ENCODE measurements at regions not wholly inside any gene's neighbourhood (a gene's known extent, or its start where the extent isn't known, plus 50 kb on each side); places are given as distances from the start of the nearest gene placed in this dataset.
A peak's percentile ranks its signal among the peaks of the same experiment; 100 is the strongest.

DNA sequence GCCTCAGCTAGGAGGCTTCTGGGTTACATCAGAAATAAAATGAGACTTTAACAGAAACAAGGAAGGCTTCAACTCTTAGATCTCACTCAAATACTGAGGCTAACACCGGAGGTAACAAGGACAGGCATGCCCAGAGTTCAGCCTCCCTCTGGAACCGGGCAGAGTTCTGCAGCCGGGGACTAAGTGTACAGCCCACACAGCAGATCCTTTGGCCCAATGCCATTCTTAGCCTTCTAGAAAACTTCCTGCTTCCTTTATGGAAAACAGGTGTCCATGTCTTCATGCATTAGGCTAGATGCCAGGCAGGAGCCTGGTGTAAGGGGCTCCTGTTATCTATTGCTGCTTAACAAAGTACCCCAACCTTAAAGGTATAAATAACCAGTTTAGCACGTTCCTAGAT is 369.7 kb downstream of the BCOR start:
- WGBS (ENCODE audit: extremely low coverage, insufficient coverage, low lambda C conversion rate): no CpG with 5 or more reads among the region's 4 CpGs
- no peak overlapping the region for H3K9ac ChIP-seq (ENCODE audit: low read length)
- no peak overlapping the region for H3K18ac ChIP-seq (ENCODE audit: low read length)

DNA sequence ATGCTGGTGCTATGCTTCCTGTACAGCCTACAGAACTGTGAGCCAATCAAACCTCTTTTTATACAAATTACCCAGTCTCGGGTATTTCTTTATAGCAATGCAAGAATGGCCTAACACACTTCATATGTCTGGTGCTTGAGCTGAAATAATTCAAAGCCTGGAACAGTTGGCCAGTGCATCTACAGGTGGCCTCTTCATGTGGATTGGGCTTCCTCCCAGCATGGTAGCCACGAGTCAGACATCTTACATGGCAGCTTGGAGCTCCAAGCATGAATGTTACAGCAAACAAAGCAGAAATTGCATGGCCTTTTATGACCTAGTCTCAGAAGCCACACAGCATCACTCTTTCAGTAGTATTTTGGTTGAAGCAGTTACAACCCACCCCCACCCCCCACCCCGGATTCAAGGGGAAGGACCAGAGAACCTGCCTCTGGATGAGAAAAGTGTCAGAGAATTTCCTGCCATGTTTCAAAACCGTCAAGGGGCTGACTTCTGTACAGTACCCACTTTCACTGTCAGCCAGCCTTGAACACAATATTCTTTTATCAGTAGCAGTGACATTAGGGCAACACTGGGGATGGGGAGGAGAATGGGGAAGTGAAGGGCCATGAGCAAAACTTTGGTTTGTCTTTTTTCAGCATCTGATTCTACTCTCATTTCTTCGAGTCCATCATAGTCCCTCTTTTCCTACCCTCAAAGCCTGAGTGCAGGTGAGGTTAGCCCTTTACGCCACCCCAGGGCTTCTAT is 368.7 kb downstream of the BCOR start:
- Histone ChIP-seq H3K9ac (ENCODE audit: low read length) (no peak overlapping the region), H2BK15ac (replicated peaks; ENCODE audit: low read depth) (no peak overlapping the region), H2BK120ac (ENCODE audit: low read depth, low read length) (no peak overlapping the region), H3K4me1 (ENCODE audit: control insufficient read depth, low read depth, low read length) (no peaks in the 10 kb centered on the region), H3K18ac (ENCODE audit: low read length) (peak overlapping the region; percentile 35), H3K4me3 (ENCODE audit: low read length) (no peak overlapping the region), H2AK5ac (ENCODE audit: low read length) (no peak overlapping the region), H4K5ac (ENCODE audit: low read length) (no peak overlapping the region), H3K56ac (ENCODE audit: low read length) (no peak overlapping the region), H3K79me1 (ENCODE audit: low read length) (no peaks in the 10 kb centered on the region), H3K4ac (ENCODE audit: low read depth, low read length) (peak overlapping the region; percentile 64), H2BK5ac (ENCODE audit: low read length) (no peak overlapping the region), H3K27me3 (ENCODE audit: insufficient read depth, low read length, poor library complexity) (no peaks in the 10 kb centered on the region), H4K8ac (ENCODE audit: low read depth, low read length) (no peak overlapping the region), H3K36me3 (ENCODE audit: control insufficient read depth, insufficient read depth, low read length) (no peaks in the 10 kb centered on the region), H3K23ac (ENCODE audit: low read length) (no peak overlapping the region), H3K27ac (ENCODE audit: low read depth, low read length) (no peak overlapping the region), H3K79me2 (ENCODE audit: control insufficient read depth, insufficient read depth, low read length) (no peaks in the 10 kb centered on the region), H3K4me2 (ENCODE audit: low read length) (no peak overlapping the region)
- WGBS (ENCODE audit: extremely low coverage, insufficient coverage, low lambda C conversion rate): no CpG with 5 or more reads among the region's 6 CpGs
- no peak for DNase-seq

More for the DNA sequence above, 369.7 kb downstream of the BCOR start:
- H3K27ac ChIP-seq (ENCODE audit: low read depth, low read length): no peak overlapping the region
- H3K56ac ChIP-seq (ENCODE audit: low read length): no peak overlapping the region
- H3K4me1 ChIP-seq (ENCODE audit: control insufficient read depth, low read depth, low read length): no peaks in the 10 kb centered on the region
- H3K79me1 ChIP-seq (ENCODE audit: low read length): no peaks in the 10 kb centered on the region
- no peak overlapping the region for H2BK120ac ChIP-seq (ENCODE audit: low read depth, low read length)
- H2BK5ac ChIP-seq (ENCODE audit: low read length): no peak overlapping the region
- H3K23ac ChIP-seq (ENCODE audit: low read length): no peak overlapping the region
- peak overlapping the region; percentile 51 for H2AK5ac ChIP-seq (ENCODE audit: low read length)
- no peak overlapping the region for H3K4me2 ChIP-seq (ENCODE audit: low read length)
- H3K4ac ChIP-seq (ENCODE audit: low read depth, low read length): peak overlapping the region; percentile 27
- no peak overlapping the region for H4K8ac ChIP-seq (ENCODE audit: low read depth, low read length)
- no peak overlapping the region for H3K4me3 ChIP-seq (ENCODE audit: low read length)
- no peaks in the 10 kb centered on the region for H3K27me3 ChIP-seq (ENCODE audit: insufficient read depth, low read length, poor library complexity)
- no peak overlapping the region for H4K5ac ChIP-seq (ENCODE audit: low read length)
- H2BK15ac ChIP-seq (replicated peaks; ENCODE audit: low read depth): no peak overlapping the region
- no peaks in the 10 kb centered on the region for H3K36me3 ChIP-seq (ENCODE audit: control insufficient read depth, insufficient read depth, low read length)
- DNase-seq: no peak
- no peaks in the 10 kb centered on the region for H3K79me2 ChIP-seq (ENCODE audit: control insufficient read depth, insufficient read depth, low read length)

DNA sequence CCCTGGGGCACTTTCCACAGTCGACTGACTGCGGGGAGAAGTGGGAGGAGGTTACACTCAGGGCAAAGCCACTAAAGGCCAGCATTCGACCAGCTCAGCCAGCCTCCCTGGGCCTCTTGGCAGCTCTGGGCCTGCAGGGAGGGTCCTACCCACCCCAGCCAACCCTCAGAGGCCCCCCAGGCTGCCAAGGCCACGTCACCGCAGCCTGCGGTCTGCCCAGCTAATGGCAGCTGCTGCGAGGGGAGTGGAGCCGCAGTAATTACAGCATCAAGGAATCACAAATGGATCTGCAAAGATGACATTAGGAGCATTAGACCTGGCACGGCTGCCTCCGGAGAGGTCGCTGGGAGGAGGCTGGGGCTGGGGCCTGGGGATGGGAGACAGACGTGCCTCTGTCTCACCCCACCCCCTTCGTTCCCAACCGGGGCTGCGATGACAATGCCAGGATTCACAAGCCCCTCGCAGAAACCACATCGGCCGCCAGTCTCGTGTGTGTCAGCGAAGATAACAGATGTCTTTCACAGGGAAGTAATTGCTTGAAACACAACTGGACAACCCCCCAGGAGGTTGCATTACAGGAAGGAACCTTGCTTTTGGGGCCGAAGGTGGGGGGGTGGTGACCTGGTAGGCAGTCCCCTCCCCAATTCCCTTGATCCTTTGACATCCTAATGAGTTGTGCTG is 367.6 kb downstream of the BCOR start:
- Histone ChIP-seq H3K27ac (ENCODE audit: low read depth, low read length) (peak overlapping the region; percentile 70), H2BK5ac (ENCODE audit: low read length) (peak overlapping the region; percentile 70)
- DNase-seq: no peak

DNA sequence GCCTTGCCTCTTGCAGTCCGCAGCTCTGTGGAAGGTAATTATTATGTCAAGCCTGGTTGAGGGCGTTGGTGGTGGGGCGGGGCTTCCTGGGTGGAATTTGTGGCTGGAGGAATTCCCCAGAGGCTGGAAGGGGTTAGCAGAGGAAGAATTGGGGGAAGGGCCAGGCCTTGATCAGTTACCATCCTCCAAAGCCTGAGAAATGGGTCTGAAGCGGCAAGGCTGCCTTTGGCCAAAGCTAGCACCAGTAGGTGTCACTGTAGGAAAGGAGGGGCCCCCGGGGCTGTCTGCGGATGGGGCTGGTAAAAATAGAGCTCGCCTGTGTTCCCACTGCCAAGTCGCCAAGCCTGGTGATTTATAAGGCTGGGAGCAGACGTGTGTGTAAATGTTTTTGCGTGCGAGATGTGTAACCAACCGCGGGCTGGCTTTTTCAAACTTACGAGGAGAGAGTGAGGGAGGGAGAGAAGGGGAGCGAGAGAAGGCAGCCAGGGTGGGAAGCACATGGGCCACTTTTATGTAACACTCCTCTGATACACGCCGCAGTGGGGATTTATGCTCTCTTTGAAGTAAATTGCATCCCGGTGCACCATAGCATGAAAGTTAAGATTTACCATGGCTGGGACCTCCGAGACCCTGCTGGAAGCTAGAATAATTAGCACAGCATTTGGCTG is 367.0 kb downstream of the BCOR start:
- DNase-seq: peak; percentile 94
- H3K4me3 ChIP-seq (ENCODE audit: low read length): no peak overlapping the region
- WGBS (ENCODE audit: extremely low coverage, insufficient coverage, low lambda C conversion rate): no CpG with 5 or more reads among the region's 19 CpGs
- no peak overlapping the region for H4K8ac ChIP-seq (ENCODE audit: low read depth, low read length)
- peak overlapping the region; percentile 92 for H3K4ac ChIP-seq (ENCODE audit: low read depth, low read length)
- H3K27ac ChIP-seq (ENCODE audit: low read depth, low read length): peak overlapping the region; percentile 57
- no peak overlapping the region for H3K4me2 ChIP-seq (ENCODE audit: low read length)
- H3K56ac ChIP-seq (ENCODE audit: low read length): peak overlapping the region; percentile 76
- no peaks in the 10 kb centered on the region for H3K79me2 ChIP-seq (ENCODE audit: control insufficient read depth, insufficient read depth, low read length)
- H2BK120ac ChIP-seq (ENCODE audit: low read depth, low read length): peak overlapping the region; percentile 29
- no peak overlapping the region for H2AK5ac ChIP-seq (ENCODE audit: low read length)
- H3K18ac ChIP-seq (ENCODE audit: low read length): peak overlapping the region; percentile 39
- no peaks in the 10 kb centered on the region for H3K4me1 ChIP-seq (ENCODE audit: control insufficient read depth, low read depth, low read length)
- H3K79me1 ChIP-seq (ENCODE audit: low read length): no peaks in the 10 kb centered on the region
- no peaks in the 10 kb centered on the region for H3K27me3 ChIP-seq (ENCODE audit: insufficient read depth, low read length, poor library complexity)
- H3K36me3 ChIP-seq (ENCODE audit: control insufficient read depth, insufficient read depth, low read length): no peaks in the 10 kb centered on the region
- H3K9ac ChIP-seq (ENCODE audit: low read length): peak overlapping the region; percentile 37
- no peak overlapping the region for H4K5ac ChIP-seq (ENCODE audit: low read length)
- H3K23ac ChIP-seq (ENCODE audit: low read length): no peak overlapping the region
- no peak overlapping the region for H2BK15ac ChIP-seq (replicated peaks; ENCODE audit: low read depth)
- peak overlapping the region; percentile 76 for H2BK5ac ChIP-seq (ENCODE audit: low read length)

More for the DNA sequence above, 367.6 kb downstream of the BCOR start:
- peak overlapping the region; percentile 72 for H3K18ac ChIP-seq (ENCODE audit: low read length)
- H3K4ac ChIP-seq (ENCODE audit: low read depth, low read length): peak overlapping the region; percentile 84
- H3K56ac ChIP-seq (ENCODE audit: low read length): peak overlapping the region; percentile 76
- H3K79me2 ChIP-seq (ENCODE audit: control insufficient read depth, insufficient read depth, low read length): no peaks in the 10 kb centered on the region
- H4K8ac ChIP-seq (ENCODE audit: low read depth, low read length): no peak overlapping the region
- H4K5ac ChIP-seq (ENCODE audit: low read length): no peak overlapping the region
- no peaks in the 10 kb centered on the region for H3K4me1 ChIP-seq (ENCODE audit: control insufficient read depth, low read depth, low read length)
- H3K27me3 ChIP-seq (ENCODE audit: insufficient read depth, low read length, poor library complexity): no peaks in the 10 kb centered on the region
- no peak overlapping the region for H3K23ac ChIP-seq (ENCODE audit: low read length)
- H3K36me3 ChIP-seq (ENCODE audit: control insufficient read depth, insufficient read depth, low read length): no peaks in the 10 kb centered on the region
- H3K79me1 ChIP-seq (ENCODE audit: low read length): no peaks in the 10 kb centered on the region
- H3K9ac ChIP-seq (ENCODE audit: low read length): peak overlapping the region; percentile 29
- no peak overlapping the region for H3K4me2 ChIP-seq (ENCODE audit: low read length)
- no peak overlapping the region for H2AK5ac ChIP-seq (ENCODE audit: low read length)
- no CpG with 5 or more reads among the region's 21 CpGs for WGBS (ENCODE audit: extremely low coverage, insufficient coverage, low lambda C conversion rate)
- peak overlapping the region; percentile 13 for H2BK120ac ChIP-seq (ENCODE audit: low read depth, low read length)
- H2BK15ac ChIP-seq (replicated peaks; ENCODE audit: low read depth): no peak overlapping the region
- H3K4me3 ChIP-seq (ENCODE audit: low read length): no peak overlapping the region

DNA sequence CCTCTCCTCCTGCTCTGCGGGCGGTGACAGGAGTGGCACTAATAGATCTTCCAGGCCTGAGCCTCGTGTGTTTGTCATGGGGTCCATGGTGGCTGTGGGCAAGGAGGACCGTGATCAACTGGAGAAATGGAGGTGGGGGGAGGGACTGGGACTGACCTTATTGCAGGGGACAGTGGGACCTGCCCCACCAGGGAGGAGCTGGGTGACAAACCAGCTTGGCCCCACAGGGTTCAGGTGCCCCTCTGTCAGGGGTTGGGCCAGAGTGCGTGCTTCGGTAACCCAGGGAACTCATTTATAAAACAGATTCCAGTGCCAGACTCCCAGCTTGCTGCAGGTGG is 366.5 kb downstream of the BCOR start:
- H3K9ac ChIP-seq (ENCODE audit: low read length): peak overlapping the region; percentile 11
- H3K56ac ChIP-seq (ENCODE audit: low read length): peak overlapping the region; percentile 68
- H2AK5ac ChIP-seq (ENCODE audit: low read length): no peak overlapping the region
- H3K79me2 ChIP-seq (ENCODE audit: control insufficient read depth, insufficient read depth, low read length): no peaks in the 10 kb centered on the region
- H3K4me3 ChIP-seq (ENCODE audit: low read length): no peak overlapping the region
- no peak overlapping the region for H4K8ac ChIP-seq (ENCODE audit: low read depth, low read length)
- peak overlapping the region; percentile 39 for H3K18ac ChIP-seq (ENCODE audit: low read length)
- no peak overlapping the region for H3K4me2 ChIP-seq (ENCODE audit: low read length)
- H3K4me1 ChIP-seq (ENCODE audit: control insufficient read depth, low read depth, low read length): no peaks in the 10 kb centered on the region
- no peak overlapping the region for H4K5ac ChIP-seq (ENCODE audit: low read length)
- no peak overlapping the region for H3K27ac ChIP-seq (ENCODE audit: low read depth, low read length)
- H2BK5ac ChIP-seq (ENCODE audit: low read length): peak overlapping the region; percentile 76
- H3K4ac ChIP-seq (ENCODE audit: low read depth, low read length): peak overlapping the region; percentile 92
- no CpG with 5 or more reads among the region's 6 CpGs for WGBS (ENCODE audit: extremely low coverage, insufficient coverage, low lambda C conversion rate)
- H2BK120ac ChIP-seq (ENCODE audit: low read depth, low read length): peak overlapping the region; percentile 29
- H3K27me3 ChIP-seq (ENCODE audit: insufficient read depth, low read length, poor library complexity): no peaks in the 10 kb centered on the region
- H3K79me1 ChIP-seq (ENCODE audit: low read length): no peaks in the 10 kb centered on the region
- H3K23ac ChIP-seq (ENCODE audit: low read length): no peak overlapping the region
- no peak overlapping the region for H2BK15ac ChIP-seq (replicated peaks; ENCODE audit: low read depth)
- DNase-seq: no peak
- H3K36me3 ChIP-seq (ENCODE audit: control insufficient read depth, insufficient read depth, low read length): no peaks in the 10 kb centered on the region
